Activated naive CD4-positive, alpha-beta T cell treated with anti-CD3 and anti-CD28 coated beads, Interleukin-2, amount 50 U/mL, for 24 hours (primary cell): ENCODE measurements at regions not wholly inside any gene's neighbourhood (a gene's known extent, or its start where the extent isn't known, plus 50 kb on each side); places are given as distances from the start of the nearest gene placed in this dataset.

Experiments used
- H3K27ac Mint-ChIP-seq: one replicate; pipeline ENCODE4 v1.8.0; 2021; ENCODE audit warnings: mild to moderate bottlenecking, mixed read lengths
- H3K27me3 Mint-ChIP-seq: one replicate; pipeline ENCODE4 v1.8.0; 2021; ENCODE audit warnings: mixed read lengths
- H3K36me3 Mint-ChIP-seq: one replicate; pipeline ENCODE4 v1.8.0; 2021; ENCODE audit warnings: mixed read lengths
- H3K4me1 Mint-ChIP-seq: one replicate; pipeline ENCODE4 v1.8.0; 2021; ENCODE audit warnings: mixed read lengths
- H3K4me3 Mint-ChIP-seq: one replicate; pipeline ENCODE4 v1.8.0; 2021; ENCODE audit warnings: mild to moderate bottlenecking, mixed read lengths
- H3K9me3 Mint-ChIP-seq: one replicate; pipeline ENCODE4 v1.8.0; 2021; ENCODE audit warnings: mixed read lengths

DNA sequence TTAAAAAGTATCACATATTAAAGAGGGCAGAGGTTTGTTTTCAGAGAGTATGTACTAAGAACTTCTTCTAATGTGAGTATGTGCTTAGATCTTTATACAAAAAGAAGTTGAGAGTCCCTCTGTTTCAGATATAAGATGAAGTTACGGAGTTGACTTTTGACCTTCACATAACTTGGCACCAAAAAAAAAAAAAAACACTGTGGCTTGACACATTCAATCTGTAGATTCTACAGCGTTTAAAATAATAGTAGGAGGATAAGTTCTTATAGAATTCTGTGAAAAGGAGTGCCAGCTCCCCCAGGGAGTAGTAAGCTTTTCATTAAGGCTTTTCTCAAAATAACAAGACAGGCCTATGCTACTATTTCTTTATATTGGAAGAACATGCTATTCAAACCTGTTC lies 105.4 kb upstream of the LRP1B start:
- no peak overlapping the region for H3K4me3 Mint-ChIP-seq
- H3K36me3 Mint-ChIP-seq: no peaks in the 10 kb centered on the region
- no peaks in the 10 kb centered on the region for H3K4me1 Mint-ChIP-seq
- H3K27ac Mint-ChIP-seq: no peak overlapping the region
- no peaks in the 10 kb centered on the region for H3K27me3 Mint-ChIP-seq
- peaks cover 4% of the 10 kb centered on the region for H3K9me3 Mint-ChIP-seq

- Mint-ChIP-seq H3K36me3 (no peaks in the 10 kb centered on the region), H3K27ac (no peak overlapping the region), H3K4me3 (no peak overlapping the region), H3K27me3 (no peaks in the 10 kb centered on the region), H3K9me3 (peaks cover 4% of the 10 kb centered on the region), H3K4me1 (no peaks in the 10 kb centered on the region)
Measured at GRCh38 chr2:142234741-142235140, 103.9 kb upstream of the LRP1B start.

DNA sequence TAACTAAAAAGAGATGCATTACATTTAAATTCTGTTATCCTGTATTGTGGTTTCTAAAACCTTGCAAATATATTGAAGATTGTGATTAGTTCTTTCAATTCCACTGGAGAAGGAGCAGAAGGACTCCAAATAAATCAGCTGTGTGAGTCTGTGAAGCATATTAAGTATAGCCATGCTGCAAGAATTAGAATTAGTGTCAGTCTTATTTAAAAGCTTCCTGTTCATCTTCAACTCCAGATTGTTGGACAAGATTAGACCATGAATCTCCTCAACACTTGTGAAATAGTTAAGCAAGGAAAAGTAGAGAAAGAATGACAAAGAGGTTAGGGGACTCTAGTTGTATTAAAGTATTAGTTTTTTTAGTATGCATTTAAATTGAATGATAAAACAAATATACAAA lies 92.5 kb upstream of the LRP1B start:
- Mint-ChIP-seq H3K27me3 (no peaks in the 10 kb centered on the region), H3K27ac (no peak overlapping the region), H3K4me3 (no peak overlapping the region), H3K4me1 (no peaks in the 10 kb centered on the region), H3K9me3 (peaks cover 5% of the 10 kb centered on the region), H3K36me3 (no peaks in the 10 kb centered on the region)

- no peak overlapping the region for H3K4me3 Mint-ChIP-seq
- no peaks in the 10 kb centered on the region for H3K36me3 Mint-ChIP-seq
- H3K27me3 Mint-ChIP-seq: no peaks in the 10 kb centered on the region
- H3K9me3 Mint-ChIP-seq: peaks cover 5% of the 10 kb centered on the region
- H3K27ac Mint-ChIP-seq: no peak overlapping the region
- no peaks in the 10 kb centered on the region for H3K4me1 Mint-ChIP-seq
Measured at GRCh38 chr2:142222715-142223114, 91.9 kb upstream of the LRP1B start.

DNA sequence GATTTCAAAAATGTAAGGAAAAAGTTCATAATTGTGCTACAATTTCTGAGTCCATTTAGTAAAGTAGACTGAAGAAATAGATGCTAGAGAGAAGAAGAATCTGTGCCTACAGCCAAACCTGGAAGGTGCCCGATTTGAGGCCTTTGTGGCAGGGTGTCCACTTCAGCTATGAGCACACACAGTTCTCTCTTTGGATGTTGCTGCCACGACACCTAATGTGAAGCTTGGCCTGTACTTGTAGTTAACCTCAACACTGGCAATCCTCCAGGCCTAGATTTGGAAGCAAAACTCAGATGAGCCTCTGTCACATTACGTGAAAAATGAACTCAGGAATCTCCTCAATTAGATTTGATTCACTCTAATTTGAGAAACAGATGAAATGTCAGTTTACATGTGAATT lies 90.1 kb upstream of the LRP1B start:
- Mint-ChIP-seq H3K27ac (no peak overlapping the region), H3K9me3 (peaks cover 5% of the 10 kb centered on the region), H3K4me1 (no peaks in the 10 kb centered on the region), H3K27me3 (no peaks in the 10 kb centered on the region), H3K36me3 (no peaks in the 10 kb centered on the region), H3K4me3 (no peak overlapping the region)

DNA sequence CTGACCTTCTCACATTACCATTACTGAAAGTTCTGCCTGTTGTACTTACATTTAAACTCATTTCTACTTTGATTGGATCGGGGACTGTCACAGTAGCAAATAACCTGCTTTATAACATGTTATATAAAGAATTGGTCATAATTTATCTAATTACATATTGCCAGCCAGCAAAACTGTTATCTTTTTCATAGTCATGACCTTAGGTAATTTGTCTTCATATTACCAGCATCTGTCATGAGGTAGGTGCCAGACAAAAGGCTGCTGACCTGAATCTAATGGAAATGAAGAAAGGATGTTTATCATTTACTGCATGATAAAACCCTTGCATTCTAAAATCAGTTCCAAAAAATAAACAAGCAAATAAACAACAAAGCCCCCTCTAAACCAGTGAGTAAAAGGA lies 89.4 kb upstream of the LRP1B start:
- no peak overlapping the region for H3K4me3 Mint-ChIP-seq
- H3K36me3 Mint-ChIP-seq: no peaks in the 10 kb centered on the region
- no peak overlapping the region for H3K27ac Mint-ChIP-seq
- H3K4me1 Mint-ChIP-seq: no peaks in the 10 kb centered on the region
- H3K9me3 Mint-ChIP-seq: peaks cover 5% of the 10 kb centered on the region
- H3K27me3 Mint-ChIP-seq: no peaks in the 10 kb centered on the region

DNA sequence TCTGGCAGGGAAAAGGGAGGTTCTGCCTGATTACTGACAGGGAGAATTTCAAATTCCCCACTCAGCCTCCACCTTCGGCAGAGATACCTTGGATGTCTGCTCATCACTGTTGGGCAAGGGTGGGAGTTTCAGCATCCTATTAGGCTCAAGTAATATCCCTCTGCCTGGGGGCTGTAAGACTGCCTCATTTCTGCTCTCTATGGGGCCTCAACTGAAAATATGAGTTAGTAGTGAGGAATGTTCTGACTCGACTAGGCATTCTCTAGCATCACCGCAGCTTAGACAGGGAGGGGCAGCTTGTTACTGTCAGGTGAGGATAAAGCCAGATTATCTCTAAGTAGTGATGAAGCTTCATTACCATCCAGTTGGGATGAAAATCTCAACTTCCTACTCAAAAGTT lies 87.7 kb upstream of the LRP1B start:
- Mint-ChIP-seq H3K27ac (no peak overlapping the region), H3K36me3 (no peaks in the 10 kb centered on the region), H3K27me3 (no peaks in the 10 kb centered on the region), H3K4me1 (no peaks in the 10 kb centered on the region), H3K4me3 (no peak overlapping the region), H3K9me3 (peaks cover 12% of the 10 kb centered on the region)

DNA sequence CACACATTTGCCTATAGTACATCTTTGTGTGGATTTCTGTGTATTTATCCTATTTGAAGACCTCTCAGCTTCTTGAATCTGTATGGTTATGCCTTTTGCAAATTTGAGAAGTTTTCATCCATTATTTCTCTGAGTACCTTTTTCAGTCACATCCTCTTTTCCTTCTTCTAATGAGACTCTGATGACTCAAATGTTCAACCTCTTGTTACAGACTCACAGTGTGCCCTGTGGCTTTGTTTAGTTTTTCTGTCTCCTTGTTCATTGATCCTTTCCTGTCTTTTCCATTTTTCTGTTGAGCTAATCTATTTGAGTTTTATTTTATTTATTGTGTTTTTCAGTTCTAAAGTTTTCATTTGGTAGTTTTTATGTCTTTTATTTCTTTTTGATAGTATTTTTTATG lies 87.0 kb upstream of the LRP1B start:
- Mint-ChIP-seq H3K4me1 (no peaks in the 10 kb centered on the region), H3K36me3 (no peaks in the 10 kb centered on the region), H3K27me3 (no peaks in the 10 kb centered on the region), H3K4me3 (no peak overlapping the region), H3K9me3 (peaks cover 12% of the 10 kb centered on the region), H3K27ac (no peak overlapping the region)

- Mint-ChIP-seq H3K4me1 (no peaks in the 10 kb centered on the region), H3K27me3 (no peaks in the 10 kb centered on the region), H3K27ac (no peak overlapping the region), H3K9me3 (peaks cover 18% of the 10 kb centered on the region), H3K36me3 (no peaks in the 10 kb centered on the region), H3K4me3 (no peak overlapping the region)
Measured at GRCh38 chr2:142200062-142200461, 69.2 kb upstream of the LRP1B start.

GRCh38 chr2:142199073-142199472 lies 68.3 kb upstream of the LRP1B start:
- Mint-ChIP-seq H3K27me3 (no peaks in the 10 kb centered on the region), H3K9me3 (peaks cover 25% of the 10 kb centered on the region), H3K4me3 (no peak overlapping the region), H3K4me1 (no peaks in the 10 kb centered on the region), H3K36me3 (no peaks in the 10 kb centered on the region), H3K27ac (no peak overlapping the region)

GRCh38 chr2:142190805-142191204 lies 60.0 kb upstream of the LRP1B start:
- Mint-ChIP-seq H3K9me3 (peaks cover 25% of the 10 kb centered on the region), H3K36me3 (no peaks in the 10 kb centered on the region), H3K27ac (no peak overlapping the region), H3K27me3 (no peaks in the 10 kb centered on the region), H3K4me3 (no peak overlapping the region), H3K4me1 (no peaks in the 10 kb centered on the region)

DNA sequence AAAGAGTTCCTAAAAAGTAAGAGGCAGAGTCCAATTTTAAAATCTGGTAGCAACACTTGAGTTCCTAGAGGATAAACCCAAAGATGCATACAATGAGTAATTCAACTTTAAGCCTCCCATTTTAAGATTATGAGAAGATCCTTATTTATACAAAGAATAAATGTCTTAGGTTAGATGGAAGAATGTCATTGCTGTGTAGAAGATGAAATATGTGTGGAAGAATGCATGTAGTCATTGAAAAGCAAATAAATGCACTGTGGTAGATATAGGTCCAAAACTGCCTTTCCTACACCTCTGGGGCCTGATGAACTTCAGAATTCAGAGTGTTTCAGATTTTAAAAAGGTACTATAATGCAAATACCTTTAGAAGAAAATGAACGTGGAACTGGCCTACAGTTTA lies 58.7 kb upstream of the LRP1B start:
- peaks cover 12% of the 10 kb centered on the region for H3K9me3 Mint-ChIP-seq
- H3K27ac Mint-ChIP-seq: no peak overlapping the region
- H3K27me3 Mint-ChIP-seq: no peaks in the 10 kb centered on the region
- H3K4me1 Mint-ChIP-seq: no peaks in the 10 kb centered on the region
- no peak overlapping the region for H3K4me3 Mint-ChIP-seq
- H3K36me3 Mint-ChIP-seq: no peaks in the 10 kb centered on the region

GRCh38 chr2:142188562-142188961 lies 57.7 kb upstream of the LRP1B start:
- Mint-ChIP-seq H3K4me1 (no peaks in the 10 kb centered on the region), H3K4me3 (no peak overlapping the region), H3K9me3 (peaks cover 9% of the 10 kb centered on the region), H3K27ac (no peak overlapping the region), H3K27me3 (no peaks in the 10 kb centered on the region), H3K36me3 (no peaks in the 10 kb centered on the region)

- H3K36me3 Mint-ChIP-seq: no peaks in the 10 kb centered on the region
- H3K9me3 Mint-ChIP-seq: peaks cover 6% of the 10 kb centered on the region
- H3K27me3 Mint-ChIP-seq: no peaks in the 10 kb centered on the region
- H3K4me1 Mint-ChIP-seq: no peaks in the 10 kb centered on the region
- no peak overlapping the region for H3K27ac Mint-ChIP-seq
- H3K4me3 Mint-ChIP-seq: no peak overlapping the region
Measured at GRCh38 chr2:142180820-142181533, 50.2 kb upstream of the LRP1B start.
